PC-3 (cell line): ENCODE measurements at regions not wholly inside any gene's neighbourhood (a gene's known extent, or its start where the extent isn't known, plus 50 kb on each side); places are given as distances from the start of the nearest gene placed in this dataset.

Source experiments
- ATAC-seq: fragments of 200-7000 bp; cut with Tn5 transposase; 2 replicates; pipeline ENCODE4 v1.9.1; 2020; ENCODE audit warnings: mild to moderate bottlenecking, moderate library complexity
- BruUV-seq: library from RNA; stranded (reverse); fragments of 400-500 nt; replicated peaks from 2 replicates; lab custom pipeline; 2021; lab: Mats Ljungman, UMichigan
- CTCF ChIA-PET: fragments of 300-600 bp; sonication (Branson Sonifier 250); formaldehyde crosslinking; loops from one replicate; lab custom pipeline; 2022; ENCODE audit warnings: antibody characterized with exemption; lab: Charles Lee
- POLR2A ChIA-PET: fragments of 300-600 bp; sonication (Branson Sonifier 250); formaldehyde crosslinking; loops from one replicate; lab custom pipeline; 2022; ENCODE audit warnings: antibody characterized with exemption; ENCODE audit not compliant: unreplicated experiment; lab: Charles Lee
- DNase-seq: peaks from one replicate; pipeline ENCODE4 v3.0.0-alpha.2; 2015
- H2AFZ ChIP-seq: fragments of 300-600 bp; sonication (generic); 2 replicates; pipeline ENCODE4 v1.6.0; 2016; ENCODE audit warnings: antibody characterized with exemption, low read length
- H3F3A ChIP-seq: fragments of 300-600 bp; sonication (generic); one replicate; pipeline ENCODE4 v1.6.0; 2017; ENCODE audit warnings: antibody characterized with exemption, low read length, control low read depth, mild to moderate bottlenecking; ENCODE audit not compliant: unreplicated experiment
- H3K27ac ChIP-seq: fragments of 300-600 bp; sonication (generic); 2 replicates; pipeline ENCODE4 v1.5.1; 2016; ENCODE audit warnings: mild to moderate bottlenecking, low read length
- H3K27me3 ChIP-seq: fragments of 300-600 bp; sonication (generic); 2 replicates; pipeline ENCODE4 v1.6.1; 2016; ENCODE audit warnings: low read length, mixed read lengths
- H3K36me3 ChIP-seq: fragments of 300-600 bp; sonication (generic); 2 replicates; pipeline ENCODE4 v1.6.1; 2016; ENCODE audit warnings: low read depth, mixed run types, low read length, mixed read lengths
- H3K4me1 ChIP-seq: fragments of 300-600 bp; sonication (generic); 2 replicates; pipeline ENCODE4 v1.5.1; 2016; ENCODE audit warnings: low read length; ENCODE audit not compliant: insufficient read depth
- H3K4me2 ChIP-seq: fragments of 300-600 bp; sonication (generic); 2 replicates; pipeline ENCODE4 v1.6.0; 2016; ENCODE audit warnings: low read length
- H3K4me3 ChIP-seq: fragments of 300-600 bp; sonication (generic); 2 replicates; pipeline ENCODE4 v1.5.1; 2016; ENCODE audit warnings: mild to moderate bottlenecking, low read length, mixed read lengths
- H3K79me2 ChIP-seq: fragments of 300-600 bp; sonication (generic); 2 replicates; pipeline ENCODE4 v1.6.1; 2017; ENCODE audit warnings: low read length, mixed read lengths
- H3K9ac ChIP-seq: fragments of 300-600 bp; sonication (generic); 2 replicates; pipeline ENCODE4 v1.6.0; 2016; ENCODE audit warnings: mild to moderate bottlenecking, low read length
- H3K9me2 ChIP-seq: fragments of 300-600 bp; sonication (generic); replicated peaks from 2 replicates; pipeline ENCODE4 v1.6.1; 2016; ENCODE audit warnings: mixed run types, low read length, mixed read lengths
- H3K9me3 ChIP-seq: fragments of 300-600 bp; sonication (generic); 2 replicates; pipeline ENCODE4 v1.6.1; 2016; ENCODE audit warnings: low read length, mixed read lengths
- H4K20me1 ChIP-seq: fragments of 300-600 bp; sonication (generic); 2 replicates; pipeline ENCODE4 v1.6.1; 2016; ENCODE audit warnings: low read length, mixed read lengths
- EZH2 ChIP-seq: fragments of 300-600 bp; sonication (generic); IDR thresholded peaks from one replicate; pipeline ENCODE4 v1.6.1; 2017; ENCODE audit warnings: antibody characterized with exemption, mild to moderate bottlenecking, low read length; ENCODE audit not compliant: unreplicated experiment
- EZH2phosphoT487 ChIP-seq: fragments of 300-600 bp; sonication (generic); IDR thresholded peaks from 2 replicates; pipeline ENCODE4 v1.6.1; 2018; ENCODE audit warnings: mild to moderate bottlenecking, antibody characterized with exemption, low read length, borderline replicate concordance
- intact Hi-C: fragments of 100-400 bp; cut with micrococcal nuclease; formaldehyde crosslinking; loops from 2 replicates; pipeline ENCODE4 v1.9.0; 2023
- TF ChIP-seq, protein P1 (sequence below): fragments of 300-600 bp; sonication (generic); conservative IDR thresholded peaks from 2 replicates; pipeline ENCODE4 v1.5.1; 2017; ENCODE audit warnings: antibody characterized with exemption, low read depth, mild to moderate bottlenecking, low read length

DNA sequence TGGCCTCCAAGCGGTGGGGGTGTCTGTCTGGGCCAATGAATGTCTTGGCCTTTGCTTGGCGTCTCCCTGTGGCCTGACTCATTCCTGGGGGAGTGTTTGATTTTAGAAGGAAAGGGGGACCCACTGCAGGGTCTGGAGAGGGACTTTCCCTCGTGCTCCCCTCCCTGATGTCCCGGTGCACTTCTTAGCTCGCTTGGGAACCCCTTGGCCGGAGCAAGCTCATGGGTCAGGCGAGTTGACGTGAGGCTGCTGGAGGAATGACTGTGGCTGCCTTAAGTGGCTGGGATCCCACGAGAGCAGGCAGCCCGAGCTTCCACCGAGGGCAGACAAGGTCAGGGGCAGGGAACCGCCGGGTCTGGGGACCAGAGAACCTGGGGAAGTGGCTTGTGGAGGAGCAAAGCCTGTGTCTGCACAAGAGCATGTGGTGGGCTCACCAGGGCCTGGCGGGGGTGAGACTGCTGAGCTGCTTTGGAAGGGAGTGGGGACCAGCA is 218.4 kb upstream of the C14orf180 start:
- Histone ChIP-seq H3K4me3 (no peak overlapping the region), H3K27ac (no peak overlapping the region), H3K9me3 (no peaks in the 10 kb centered on the region), H3K9ac (no peak overlapping the region), H3K36me3 (no peaks in the 10 kb centered on the region), H3K4me2 (no peak overlapping the region), H2AFZ (no peak overlapping the region), H3K9me2 (no peaks in the 10 kb centered on the region), H3K27me3 (peaks cover 52% of the 10 kb centered on the region), H3K4me1 (no peaks in the 10 kb centered on the region), H3K79me2 (no peaks in the 10 kb centered on the region), H3F3A (no peaks in the 10 kb centered on the region), H4K20me1 (no peaks in the 10 kb centered on the region)
- intact Hi-C loops: no loop called here
- no TSS peak for BruUV-seq
- TF ChIP-seq EZH2: no peak
- TF ChIP-seq, protein P1, sequence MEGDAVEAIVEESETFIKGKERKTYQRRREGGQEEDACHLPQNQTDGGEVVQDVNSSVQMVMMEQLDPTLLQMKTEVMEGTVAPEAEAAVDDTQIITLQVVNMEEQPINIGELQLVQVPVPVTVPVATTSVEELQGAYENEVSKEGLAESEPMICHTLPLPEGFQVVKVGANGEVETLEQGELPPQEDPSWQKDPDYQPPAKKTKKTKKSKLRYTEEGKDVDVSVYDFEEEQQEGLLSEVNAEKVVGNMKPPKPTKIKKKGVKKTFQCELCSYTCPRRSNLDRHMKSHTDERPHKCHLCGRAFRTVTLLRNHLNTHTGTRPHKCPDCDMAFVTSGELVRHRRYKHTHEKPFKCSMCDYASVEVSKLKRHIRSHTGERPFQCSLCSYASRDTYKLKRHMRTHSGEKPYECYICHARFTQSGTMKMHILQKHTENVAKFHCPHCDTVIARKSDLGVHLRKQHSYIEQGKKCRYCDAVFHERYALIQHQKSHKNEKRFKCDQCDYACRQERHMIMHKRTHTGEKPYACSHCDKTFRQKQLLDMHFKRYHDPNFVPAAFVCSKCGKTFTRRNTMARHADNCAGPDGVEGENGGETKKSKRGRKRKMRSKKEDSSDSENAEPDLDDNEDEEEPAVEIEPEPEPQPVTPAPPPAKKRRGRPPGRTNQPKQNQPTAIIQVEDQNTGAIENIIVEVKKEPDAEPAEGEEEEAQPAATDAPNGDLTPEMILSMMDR: no peak
- TF ChIP-seq EZH2phosphoT487: no peak
- POLR2A ChIA-PET: no interaction called here
- ATAC-seq (no peak), DNase-seq (no peak)
- CTCF ChIA-PET: no interaction called here

DNA sequence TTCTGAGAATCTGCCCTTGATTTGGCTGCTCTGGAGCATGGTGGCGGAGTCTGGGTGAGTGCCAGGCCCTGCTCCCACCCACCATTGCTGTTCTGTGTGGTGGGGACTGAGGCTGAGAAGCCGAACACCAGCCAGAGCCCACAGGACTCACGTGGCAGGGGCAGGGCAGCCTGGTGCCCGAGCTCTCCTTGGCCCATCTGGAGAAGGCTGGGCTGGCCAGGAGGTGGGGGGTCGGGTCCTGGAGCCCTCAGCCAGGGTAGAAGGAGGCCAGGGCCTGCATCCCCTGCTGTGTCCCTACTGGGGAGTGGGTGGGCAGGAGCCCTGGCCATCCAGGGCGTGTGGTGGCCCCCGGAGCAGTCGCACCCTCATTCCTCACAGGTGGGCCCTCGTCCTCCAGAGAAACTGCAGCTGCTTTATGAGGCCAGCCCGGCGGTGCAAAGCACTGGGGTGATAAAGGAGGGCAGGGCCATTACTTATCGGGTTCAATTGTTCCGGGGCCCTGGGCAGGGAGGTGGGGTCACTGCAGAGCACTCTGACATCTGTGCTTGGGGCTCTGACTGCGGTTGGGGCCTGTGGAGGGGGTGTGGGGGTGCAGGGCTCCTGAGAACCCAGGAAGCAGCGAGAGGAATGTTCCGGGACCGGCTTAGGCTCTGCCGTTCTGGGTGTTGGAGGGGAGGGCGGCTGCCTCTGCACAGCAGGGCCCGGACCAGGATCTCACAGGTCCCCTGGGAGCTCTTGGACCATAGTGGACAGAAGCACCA is 217.5 kb upstream of the C14orf180 start:
- no peaks in the 10 kb centered on the region for H3K79me2 ChIP-seq
- no peaks in the 10 kb centered on the region for H3K36me3 ChIP-seq
- no peaks in the 10 kb centered on the region for H3F3A ChIP-seq
- H3K9me2 ChIP-seq: no peaks in the 10 kb centered on the region
- TF ChIP-seq, protein P1: no peak
- TF ChIP-seq EZH2phosphoT487 (no peak), EZH2 (no peak)
- ChIA-PET POLR2A (no interaction called here), CTCF (no interaction called here)
- DNase-seq (no peak), ATAC-seq (no peak)
- no TSS peak for BruUV-seq
- no peak overlapping the region for H2AFZ ChIP-seq
- H4K20me1 ChIP-seq: no peaks in the 10 kb centered on the region
- peaks cover 56% of the 10 kb centered on the region for H3K27me3 ChIP-seq
- H3K27ac ChIP-seq: no peak overlapping the region
- no peaks in the 10 kb centered on the region for H3K9me3 ChIP-seq
- no peak overlapping the region for H3K9ac ChIP-seq
- no peaks in the 10 kb centered on the region for H3K4me1 ChIP-seq
- intact Hi-C loops: no loop called here
- no peak overlapping the region for H3K4me3 ChIP-seq
- H3K4me2 ChIP-seq: no peak overlapping the region
